H7 (cell line): ENCODE measurements at regions not wholly inside any gene's neighbourhood (a gene's known extent, or its start where the extent isn't known, plus 50 kb on each side); places are given as distances from the start of the nearest gene placed in this dataset.

Experiments
- DNase-seq: peaks from one replicate; pipeline ENCODE4 v3.0.0; 2012
- H3K27me3 ChIP-seq: 2 replicates; pipeline ENCODE4 v1.6.0; 2011; ENCODE audit warnings: mild to moderate bottlenecking, low read length; ENCODE audit not compliant: control insufficient read depth, insufficient read depth
- H3K36me3 ChIP-seq: replicated peaks from 2 replicates; pipeline ENCODE4 v1.5.1; 2011; ENCODE audit warnings: low read length; ENCODE audit not compliant: control insufficient read depth, insufficient read depth
- H3K4me3 ChIP-seq: 2 replicates; pipeline ENCODE4 v1.5.1; 2011; ENCODE audit warnings: low read depth, mild to moderate bottlenecking, control low read depth, low read length, moderate library complexity; ENCODE audit not compliant: insufficient read depth

DNA sequence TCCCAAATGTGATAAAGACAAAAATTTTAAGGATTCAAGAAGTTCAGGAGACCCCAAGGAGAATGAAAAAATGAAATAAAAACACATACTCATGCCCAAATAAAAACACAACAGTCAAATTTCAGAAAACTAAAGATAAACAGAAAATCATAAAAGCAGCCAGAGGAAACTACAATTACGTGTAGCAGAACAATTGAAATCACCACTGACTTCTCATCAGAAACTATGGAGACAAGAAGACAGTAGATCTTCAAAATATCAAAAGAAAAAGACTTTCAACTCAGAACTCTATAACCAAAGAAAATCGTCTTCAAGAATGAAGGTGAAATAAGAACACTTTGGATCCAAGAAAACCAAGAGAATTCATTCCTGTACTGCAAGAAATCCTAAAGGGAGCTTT lies 54.9 kb downstream of the DIO3 start:
- no peaks in the 10 kb centered on the region for H3K36me3 ChIP-seq
- no peak for DNase-seq
- no peak overlapping the region for H3K4me3 ChIP-seq
- H3K27me3 ChIP-seq = no peaks in the 10 kb centered on the region

DNA sequence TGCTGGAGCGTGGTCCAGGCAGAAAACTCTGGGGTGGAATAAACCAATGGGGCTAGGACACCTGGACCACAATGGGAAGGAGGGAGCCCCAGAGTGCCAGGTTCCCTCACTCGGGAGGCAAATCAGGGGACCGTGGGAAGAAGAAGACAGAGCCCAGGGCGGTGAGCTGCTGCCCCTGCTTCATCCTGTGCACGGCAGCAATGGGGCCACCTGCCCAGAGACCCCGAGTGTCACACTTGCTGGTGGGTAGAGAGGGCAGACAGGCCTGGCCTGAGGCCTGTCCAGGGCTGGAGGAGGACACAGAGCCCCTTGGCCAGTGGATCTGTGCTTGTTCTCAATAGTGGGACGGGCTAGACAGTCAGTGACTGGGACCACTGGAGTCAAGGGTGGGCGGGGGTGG lies 58.2 kb downstream of the DIO3 start:
- no peak overlapping the region for H3K4me3 ChIP-seq
- H3K36me3 ChIP-seq = no peaks in the 10 kb centered on the region
- DNase-seq = no peak
- no peaks in the 10 kb centered on the region for H3K27me3 ChIP-seq

DNA sequence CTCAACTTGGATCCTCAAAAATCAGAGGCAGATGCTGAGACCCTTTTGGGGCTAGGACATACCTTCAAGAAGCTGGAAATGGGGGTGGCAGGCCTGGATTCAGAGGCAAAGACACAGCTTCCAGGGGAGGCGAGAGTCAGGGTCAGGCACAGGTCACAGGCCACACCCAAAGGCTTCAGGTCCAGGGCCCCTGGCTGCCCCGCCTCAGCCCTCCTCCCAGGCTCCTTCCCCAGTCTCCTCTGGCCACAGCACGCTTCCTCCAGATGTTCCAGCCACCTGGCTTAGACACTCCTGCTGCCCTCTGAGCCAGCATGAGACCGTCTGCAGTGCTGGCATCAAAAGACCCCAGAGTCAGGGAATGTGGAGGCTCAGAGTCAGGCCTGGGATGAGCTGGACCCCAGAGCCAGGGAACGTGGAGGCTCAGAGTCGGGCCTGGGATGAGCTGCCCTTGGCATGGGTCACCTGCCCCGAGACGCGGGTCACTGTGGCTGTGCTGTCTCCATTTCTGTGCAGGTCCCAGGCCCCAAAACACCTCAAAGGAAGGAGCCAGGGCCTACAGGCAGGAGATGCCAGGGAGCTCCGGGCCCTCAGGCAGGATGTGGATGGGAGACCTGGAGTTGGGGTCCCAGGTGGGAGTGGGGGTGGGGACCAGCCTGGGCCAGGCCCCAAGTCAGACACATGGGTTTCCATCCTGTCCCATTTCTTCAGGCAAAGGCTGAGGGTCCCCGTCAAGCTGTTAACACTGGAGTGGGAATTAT lies 58.9 kb downstream of the DIO3 start:
- Histone ChIP-seq H3K27me3 (no peaks in the 10 kb centered on the region), H3K4me3 (no peak overlapping the region), H3K36me3 (no peaks in the 10 kb centered on the region)
- no peak for DNase-seq

DNA sequence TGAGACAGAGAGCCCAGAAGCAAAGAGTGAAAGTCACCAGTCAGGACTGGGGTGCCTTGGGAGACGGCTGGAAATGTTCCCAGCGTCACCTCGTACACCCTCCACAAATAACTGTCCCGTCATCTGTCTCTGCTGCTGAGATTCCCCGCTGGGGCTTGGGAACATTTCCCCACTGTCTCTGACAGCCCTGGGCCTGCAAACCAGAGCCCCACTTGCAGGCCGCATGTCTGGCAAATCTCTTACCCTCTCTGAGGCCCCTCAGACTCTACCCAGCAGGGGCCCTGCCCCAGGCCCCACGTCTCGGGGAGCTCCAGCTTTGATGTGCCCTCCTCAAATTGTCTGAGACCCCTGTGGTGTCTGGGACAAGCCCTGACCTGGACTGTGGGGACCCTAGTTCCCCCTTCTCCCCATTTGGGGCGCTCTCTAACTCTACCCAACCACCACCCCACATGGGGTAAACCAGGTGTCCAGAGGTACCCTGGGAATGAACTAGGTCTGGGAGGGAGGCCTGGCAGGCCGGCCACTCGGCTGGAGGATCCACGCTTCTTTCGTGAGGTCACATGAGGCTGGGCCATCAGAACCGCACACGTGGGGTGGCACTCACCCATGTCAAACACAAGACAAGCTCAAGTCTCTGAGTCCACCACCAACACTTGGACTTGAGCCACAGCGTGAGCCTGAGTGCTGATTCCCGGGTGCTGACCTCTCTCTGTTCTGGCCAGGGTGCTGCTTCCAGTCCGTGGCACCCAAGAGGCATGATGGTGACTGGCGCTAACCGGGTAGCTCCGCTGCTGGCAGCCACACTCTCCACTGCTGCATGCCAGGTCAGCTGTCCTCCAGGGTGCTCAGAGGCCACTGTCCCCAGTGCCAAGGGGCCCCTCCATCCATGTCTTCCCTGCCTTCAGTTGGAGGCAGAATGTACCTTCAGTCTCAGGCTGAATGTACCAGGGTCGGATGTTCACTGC lies 59.8 kb downstream of the DIO3 start:
- H3K36me3 ChIP-seq = no peaks in the 10 kb centered on the region
- DNase-seq = no peak
- H3K27me3 ChIP-seq = no peaks in the 10 kb centered on the region
- H3K4me3 ChIP-seq = no peak overlapping the region

DNA sequence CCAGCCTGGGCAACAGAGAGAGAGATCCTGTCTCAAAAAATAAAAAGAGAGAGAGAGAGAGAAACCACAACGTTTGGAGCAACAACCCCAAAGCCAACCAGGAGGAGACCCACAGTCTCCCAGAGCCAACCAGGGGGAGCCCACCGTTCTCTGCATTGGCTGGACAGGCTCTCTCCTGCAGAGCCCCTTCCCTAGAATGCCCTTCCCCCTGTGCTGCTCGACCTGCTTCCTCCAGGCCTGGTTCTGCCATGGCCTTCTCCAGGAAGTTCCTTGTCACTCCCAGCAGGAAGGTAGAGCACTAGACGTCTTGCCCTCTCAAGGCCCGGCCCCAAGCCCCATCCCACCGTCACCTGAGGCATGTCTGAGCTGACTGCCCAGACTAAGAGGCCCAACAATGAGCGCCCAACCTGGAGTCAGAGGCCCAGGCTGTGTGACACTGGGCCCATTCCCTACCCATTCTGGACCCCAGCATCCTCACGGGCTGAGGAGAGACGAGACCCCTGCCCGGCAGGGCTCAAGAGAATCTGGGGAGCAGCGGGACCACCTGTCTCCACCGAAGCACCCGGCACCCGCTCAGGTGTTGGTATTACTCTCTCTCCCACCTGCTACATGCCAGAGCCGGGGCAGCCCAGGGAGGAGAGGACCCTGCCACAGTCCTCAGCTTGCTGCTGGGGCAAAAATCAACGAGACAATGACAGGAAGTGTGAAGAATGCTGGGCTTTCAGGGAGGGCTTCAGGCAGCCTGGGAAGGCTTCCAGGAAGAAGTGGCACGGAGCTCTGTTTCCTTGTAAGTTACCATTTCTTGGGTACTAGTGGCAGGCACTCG lies 61.2 kb downstream of the DIO3 start:
- DNase-seq = no peak
- Histone ChIP-seq H3K27me3 (no peaks in the 10 kb centered on the region), H3K36me3 (no peaks in the 10 kb centered on the region), H3K4me3 (no peak overlapping the region)

DNA sequence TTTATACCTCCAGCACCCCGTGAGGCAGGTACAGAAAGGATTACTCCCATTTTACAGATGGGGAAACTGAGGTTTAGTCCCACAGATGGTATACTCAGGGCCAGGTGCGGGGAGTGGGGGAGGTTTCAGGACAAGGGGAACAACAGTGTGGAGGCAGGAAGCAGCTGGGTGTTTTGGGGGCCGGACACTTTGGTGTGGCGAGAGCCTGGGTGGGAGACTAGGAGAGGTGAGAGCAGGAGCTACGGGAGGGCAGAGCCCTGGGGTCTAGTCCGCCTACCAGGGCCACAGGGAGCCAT lies 61.7 kb downstream of the DIO3 start:
- Histone ChIP-seq H3K36me3 (no peaks in the 10 kb centered on the region), H3K27me3 (no peaks in the 10 kb centered on the region), H3K4me3 (no peak overlapping the region)
- no peak for DNase-seq

DNA sequence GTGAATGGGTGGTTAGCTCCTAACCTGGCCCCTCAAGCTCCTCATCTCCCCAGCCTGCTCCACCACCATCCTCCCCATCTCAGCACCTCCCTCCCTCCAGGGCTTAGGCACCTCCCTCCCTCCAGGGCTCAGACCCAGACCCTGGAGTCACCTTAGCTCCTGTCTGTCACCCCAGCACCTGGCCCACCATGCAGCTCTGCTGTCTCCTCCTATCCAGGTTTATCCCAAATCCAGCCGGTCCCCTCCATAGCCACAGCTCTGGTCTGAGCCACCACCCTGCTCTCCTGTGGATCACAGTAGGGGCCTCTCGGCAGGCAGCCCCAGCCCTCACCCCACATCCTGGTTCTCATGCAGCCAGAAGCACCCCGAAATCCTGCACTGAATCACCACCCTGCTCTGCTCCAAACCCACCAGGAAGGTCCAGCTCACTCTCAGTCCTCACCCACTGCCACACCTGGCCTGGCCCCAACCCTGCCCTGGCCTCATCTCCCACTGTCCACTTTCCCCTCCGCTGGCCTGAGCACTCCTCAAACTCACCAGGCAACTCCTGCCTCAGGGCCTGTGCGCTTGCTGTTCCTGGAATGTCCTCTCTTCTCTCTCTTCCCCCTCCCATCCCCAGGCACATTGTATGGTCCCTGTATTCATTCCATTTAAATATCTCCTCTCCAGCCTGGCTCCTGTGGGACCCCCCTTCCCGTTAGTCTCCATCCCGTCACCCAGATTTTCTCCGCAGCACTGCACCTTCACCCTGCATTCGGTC lies 62.6 kb downstream of the DIO3 start:
- no peaks in the 10 kb centered on the region for H3K27me3 ChIP-seq
- H3K4me3 ChIP-seq = no peak overlapping the region
- no peak for DNase-seq
- H3K36me3 ChIP-seq = no peaks in the 10 kb centered on the region

DNA sequence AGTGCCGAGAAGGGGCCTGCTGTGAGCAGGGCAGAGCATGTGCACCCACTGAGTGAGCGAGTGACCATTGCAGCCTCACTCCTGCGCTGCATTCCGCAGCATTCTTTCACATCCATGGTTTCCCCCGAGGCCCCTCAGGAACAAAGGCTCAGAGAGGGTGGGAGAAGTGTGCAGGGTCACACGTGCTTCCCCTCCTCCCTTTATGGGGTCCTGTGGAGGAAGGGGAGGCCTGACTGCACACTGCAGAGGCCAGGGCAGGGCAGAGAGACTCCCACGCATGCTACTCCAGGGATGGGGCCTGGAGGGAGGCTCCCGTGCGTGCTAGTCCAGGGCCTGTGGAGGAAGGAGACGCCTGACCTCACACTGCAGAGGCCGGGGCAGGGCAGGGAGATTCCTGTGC lies 63.2 kb downstream of the DIO3 start:
- no peaks in the 10 kb centered on the region for H3K36me3 ChIP-seq
- H3K4me3 ChIP-seq = no peak overlapping the region
- DNase-seq = no peak
- H3K27me3 ChIP-seq = peaks cover 5% of the 10 kb centered on the region

DNA sequence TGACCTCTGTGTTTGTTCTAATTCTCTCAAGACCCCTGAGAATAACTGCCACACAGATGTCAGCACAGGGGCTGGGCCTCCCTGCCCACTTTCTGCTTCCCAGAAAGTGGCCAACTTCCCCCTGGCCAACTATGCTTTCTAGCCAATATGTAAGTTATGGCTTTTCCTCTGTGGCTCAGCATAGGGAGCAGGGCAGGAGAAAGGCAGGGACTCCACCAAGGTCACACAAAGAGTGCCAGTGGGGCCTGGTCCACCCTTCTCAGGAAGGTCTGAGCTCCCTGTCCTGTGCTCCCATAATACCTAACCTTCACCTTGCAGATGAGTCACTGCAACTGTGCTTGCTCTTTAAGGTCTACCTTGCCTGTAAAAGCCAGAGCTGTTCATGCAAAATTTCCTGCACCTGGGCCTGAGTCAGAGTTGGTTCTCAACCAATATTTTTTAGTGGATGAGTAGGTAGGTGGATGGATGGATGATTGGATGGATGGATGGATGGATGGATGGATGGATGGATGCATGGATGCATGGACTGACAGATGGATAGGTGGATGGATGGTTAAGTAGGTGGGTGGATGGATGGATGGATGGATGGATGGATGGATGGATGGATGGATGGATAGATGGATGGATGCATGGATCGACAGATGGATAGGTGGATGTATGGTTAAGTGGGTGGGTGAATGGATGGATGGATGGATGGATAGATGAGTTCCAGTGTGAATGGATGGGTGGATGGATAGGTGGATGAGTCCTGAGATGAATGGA lies 64.2 kb downstream of the DIO3 start:
- DNase-seq = no peak
- Histone ChIP-seq H3K4me3 (no peak overlapping the region), H3K36me3 (no peaks in the 10 kb centered on the region), H3K27me3 (peaks cover 6% of the 10 kb centered on the region)

DNA sequence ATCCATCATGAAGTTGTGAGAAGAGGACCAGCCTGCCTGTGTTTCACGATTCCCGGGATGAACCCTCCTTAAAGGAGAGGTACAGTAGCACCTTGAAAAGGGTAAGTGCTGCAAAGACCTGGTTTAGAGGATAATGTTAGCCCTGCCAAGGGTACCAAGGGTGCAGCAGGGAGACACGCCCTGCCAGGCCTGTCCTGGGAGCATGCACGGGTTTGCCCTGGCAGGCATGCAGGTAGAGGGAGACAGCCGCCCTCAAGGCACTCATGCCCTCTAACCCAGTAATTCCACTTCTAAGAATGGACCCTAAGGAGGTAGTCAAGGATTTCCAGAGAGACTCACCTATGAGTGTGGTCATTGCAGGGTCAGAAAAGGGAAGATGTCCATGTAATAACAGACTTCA lies 65.0 kb downstream of the DIO3 start:
- Histone ChIP-seq H3K4me3 (no peak overlapping the region), H3K36me3 (no peaks in the 10 kb centered on the region), H3K27me3 (peaks cover 6% of the 10 kb centered on the region)
- no peak for DNase-seq

DNA sequence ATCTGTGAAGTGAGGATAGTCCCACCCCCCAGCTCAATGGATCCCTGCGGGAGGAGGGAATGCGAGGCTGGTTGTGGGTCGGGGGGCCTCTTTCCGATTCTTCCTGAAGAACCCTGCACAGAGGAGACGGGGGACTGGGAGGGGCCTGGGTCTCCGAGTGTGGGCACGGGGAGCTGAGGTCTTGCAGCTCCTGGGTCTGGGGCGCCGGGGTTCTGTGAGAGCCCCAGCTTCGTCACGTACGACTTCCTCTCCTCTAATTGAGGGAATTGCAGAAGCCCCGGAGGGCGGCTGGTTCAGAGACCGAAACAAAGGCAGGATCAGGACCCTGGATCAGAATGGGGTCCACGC lies 66.6 kb downstream of the DIO3 start:
- Histone ChIP-seq H3K27me3 (peaks cover 6% of the 10 kb centered on the region), H3K4me3 (no peak overlapping the region), H3K36me3 (no peaks in the 10 kb centered on the region)
- DNase-seq = peak; percentile 51

DNA sequence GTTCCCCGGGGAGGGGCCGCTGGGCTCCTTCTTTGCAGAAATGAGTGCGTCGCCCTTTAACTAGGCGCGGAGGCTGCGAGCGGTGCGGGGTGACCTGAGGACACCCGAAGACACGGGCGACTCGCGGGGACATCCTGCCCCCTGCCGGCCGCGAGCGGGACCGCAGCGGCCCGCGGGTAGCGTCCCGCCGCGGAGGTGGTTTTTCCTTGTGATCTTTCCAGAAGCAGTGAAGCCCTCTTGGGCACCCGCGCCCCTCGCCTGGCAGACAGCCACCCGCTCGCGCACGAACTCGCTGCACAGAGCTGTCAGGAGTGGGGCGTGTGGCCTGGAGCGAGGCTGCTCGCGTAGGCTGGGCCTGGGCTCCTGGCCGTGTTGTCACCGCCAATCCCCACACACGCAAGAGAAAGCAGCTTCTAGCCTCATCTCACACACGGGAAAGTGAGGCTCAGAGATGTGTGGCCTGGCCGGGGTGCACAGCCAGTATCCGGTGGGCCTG lies 67.2 kb downstream of the DIO3 start:
- DNase-seq = peak; percentile 95
- H3K36me3 ChIP-seq = no peaks in the 10 kb centered on the region
- H3K4me3 ChIP-seq = no peak overlapping the region; the same call in 1 of the 2 replicates

DNA sequence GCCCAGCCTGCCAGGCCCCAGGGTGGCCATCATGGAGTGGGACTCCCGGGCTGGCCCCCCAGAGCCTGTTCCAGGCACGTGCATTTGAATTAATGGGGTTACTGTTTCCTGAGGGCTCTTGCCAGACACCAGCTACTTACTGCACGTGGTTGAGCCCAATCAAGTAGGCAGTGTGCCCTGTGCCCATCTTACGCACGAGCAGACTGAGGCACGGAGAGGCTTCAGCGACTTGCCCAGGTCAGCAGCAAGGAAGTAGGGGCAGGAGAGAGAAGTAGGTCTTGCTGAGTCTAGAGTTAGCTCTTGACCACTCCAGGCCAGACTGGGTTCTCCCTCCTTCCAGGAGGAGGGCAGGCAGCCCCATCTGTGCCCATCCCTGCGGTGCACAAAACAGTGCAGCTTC lies 67.7 kb downstream of the DIO3 start:
- Histone ChIP-seq H3K4me3 (no peak overlapping the region), H3K27me3 (peaks cover 6% of the 10 kb centered on the region), H3K36me3 (no peaks in the 10 kb centered on the region)
- DNase-seq = no peak

More for the DNA sequence above, 67.2 kb downstream of the DIO3 start:
- peaks cover 6% of the 10 kb centered on the region for H3K27me3 ChIP-seq
